Retinal pigment epithelial cell (primary cell): ENCODE measurements at regions not wholly inside any gene's neighbourhood (a gene's known extent, or its start where the extent isn't known, plus 50 kb on each side); places are given as distances from the start of the nearest gene placed in this dataset.

Experiments used
- DNase-seq: peaks from one replicate; pipeline ENCODE4 v3.0.0-alpha.2; 2010; ENCODE audit warnings: low read depth
- H3K4me3 ChIP-seq: 2 replicates; pipeline ENCODE4 v1.5.1; 2011; ENCODE audit warnings: mild to moderate bottlenecking, low read length, control low read depth, moderate library complexity
- CTCF ChIP-seq: conservative IDR thresholded peaks from 2 replicates; pipeline ENCODE4 v1.5.1; 2011; ENCODE audit warnings: low read depth, low read length, control low read depth, inconsistent platforms

GRCh38 chr2:138176862-138177439, 212.7 kb downstream of the HNMT start:
- DNase-seq, result no peak
- TF ChIP-seq CTCF, result no peak

GRCh38 chr2:138177693-138178092, 213.4 kb downstream of the HNMT start:
- no peak for DNase-seq
- no peak for TF ChIP-seq CTCF
- no peak overlapping the region for H3K4me3 ChIP-seq

More at GRCh38 chr2:138176862-138177439, 212.7 kb downstream of the HNMT start:
- H3K4me3 ChIP-seq, result no peak overlapping the region

- H3K4me3 ChIP-seq, result no peak overlapping the region
- TF ChIP-seq CTCF, result peak; percentile 45
- no peak for DNase-seq
Observed at GRCh38 chr2:138180692-138181386, 216.6 kb downstream of the HNMT start.

GRCh38 chr2:138182250-138182936, 218.1 kb downstream of the HNMT start:
- DNase-seq, result no peak
- TF ChIP-seq CTCF, result no peak
- no peak overlapping the region for H3K4me3 ChIP-seq

GRCh38 chr2:138182937-138183312, 218.7 kb downstream of the HNMT start:
- no peak for TF ChIP-seq CTCF
- no peak for DNase-seq

GRCh38 chr2:138183705-138184104, 219.4 kb downstream of the HNMT start:
- no peak overlapping the region for H3K4me3 ChIP-seq
- TF ChIP-seq CTCF, result no peak
- DNase-seq, result no peak

More at GRCh38 chr2:138182937-138183312, 218.7 kb downstream of the HNMT start:
- no peak overlapping the region for H3K4me3 ChIP-seq
